GM23248 (cell line): ENCODE measurements at regions not wholly inside any gene's neighbourhood (a gene's known extent, or its start where the extent isn't known, plus 50 kb on each side); places are given as distances from the start of the nearest gene placed in this dataset.

Source experiments
- DNase-seq: peaks from one replicate; pipeline ENCODE4 v3.0.0-alpha.2; 2015
- H2AFZ ChIP-seq: fragments of 200-600 bp; sonication (generic); 2 replicates; pipeline ENCODE4 v1.6.1; 2016; ENCODE audit warnings: antibody characterized with exemption
- H3F3A ChIP-seq: fragments of 200-600 bp; sonication (generic); 2 replicates; pipeline ENCODE4 v1.6.1; 2016; ENCODE audit warnings: mild to moderate bottlenecking, antibody characterized with exemption, mixed run types; ENCODE audit not compliant: insufficient read depth
- H3K27ac ChIP-seq: fragments of 200-600 bp; sonication (generic); 2 replicates; pipeline ENCODE4 v1.5.1; 2016; ENCODE audit warnings: mild to moderate bottlenecking
- H3K27me3 ChIP-seq: fragments of 200-600 bp; sonication (generic); replicated peaks from 2 replicates; pipeline ENCODE4 v1.6.1; 2016; ENCODE audit warnings: mild to moderate bottlenecking; ENCODE audit not compliant: insufficient read depth
- H3K36me3 ChIP-seq: fragments of 200-600 bp; sonication (generic); 2 replicates; pipeline ENCODE4 v1.6.1; 2016; ENCODE audit warnings: low read depth, mild to moderate bottlenecking
- H3K4me1 ChIP-seq: fragments of 200-600 bp; sonication (generic); 2 replicates; pipeline ENCODE4 v1.6.1; 2016; ENCODE audit warnings: mild to moderate bottlenecking; ENCODE audit not compliant: insufficient read depth
- H3K4me2 ChIP-seq: fragments of 200-600 bp; sonication (generic); one replicate; pipeline ENCODE4 v1.6.1; 2016; ENCODE audit warnings: mild to moderate bottlenecking; ENCODE audit not compliant: unreplicated experiment
- H3K4me3 ChIP-seq: fragments of 200-600 bp; sonication (generic); 2 replicates; pipeline ENCODE4 v1.5.1; 2016; ENCODE audit warnings: mild to moderate bottlenecking
- H3K79me2 ChIP-seq: fragments of 200-600 bp; sonication (generic); 2 replicates; pipeline ENCODE4 v1.6.1; 2016; ENCODE audit warnings: mild to moderate bottlenecking; ENCODE audit not compliant: insufficient read depth
- H3K9ac ChIP-seq: fragments of 200-600 bp; sonication (generic); 2 replicates; pipeline ENCODE4 v1.6.1; 2016; ENCODE audit warnings: mild to moderate bottlenecking
- H3K9me2 ChIP-seq: fragments of 200-600 bp; sonication (generic); 2 replicates; pipeline ENCODE4 v1.6.1; 2016; ENCODE audit warnings: mixed run types, mild to moderate bottlenecking, moderate library complexity; ENCODE audit not compliant: insufficient read depth
- H3K9me3 ChIP-seq: fragments of 200-600 bp; sonication (generic); one replicate; pipeline ENCODE4 v1.6.1; 2017; ENCODE audit warnings: low read depth
- H4K20me1 ChIP-seq: fragments of 200-600 bp; sonication (generic); 2 replicates; pipeline ENCODE4 v1.6.0; 2016; ENCODE audit not compliant: insufficient read depth
- EZH2 ChIP-seq: fragments of 200-600 bp; sonication (generic); IDR thresholded peaks from 2 replicates; pipeline ENCODE4 v1.6.1; 2018; ENCODE audit warnings: antibody characterized with exemption, mild to moderate bottlenecking; ENCODE audit not compliant: insufficient read depth, poor library complexity, severe bottlenecking
- EZH2phosphoT487 ChIP-seq: fragments of 200-600 bp; sonication (generic); IDR thresholded peaks from 2 replicates; pipeline ENCODE4 v1.6.1; 2018; ENCODE audit warnings: antibody characterized with exemption, moderate library complexity, mild to moderate bottlenecking, low read depth; ENCODE audit not compliant: insufficient read depth
- WGBS, 2 experiments: methylation state at CpG; one replicate each; pipeline ENCODE4 v1.1.6; 2015 to 2017; ENCODE audit warnings: low lambda C conversion rate in 2 of 2, low coverage in 1 of 2; ENCODE audit errors: missing lambda C conversion rate in 2 of 2; 5-methylcytosine and 5-hydroxymethylcytosine counted together
- in situ Hi-C: fragments of 300-500 bp; cut with MboI; formaldehyde crosslinking; loops from 2 replicates; pipeline ENCODE4 v1.15.0; 2020

DNA sequence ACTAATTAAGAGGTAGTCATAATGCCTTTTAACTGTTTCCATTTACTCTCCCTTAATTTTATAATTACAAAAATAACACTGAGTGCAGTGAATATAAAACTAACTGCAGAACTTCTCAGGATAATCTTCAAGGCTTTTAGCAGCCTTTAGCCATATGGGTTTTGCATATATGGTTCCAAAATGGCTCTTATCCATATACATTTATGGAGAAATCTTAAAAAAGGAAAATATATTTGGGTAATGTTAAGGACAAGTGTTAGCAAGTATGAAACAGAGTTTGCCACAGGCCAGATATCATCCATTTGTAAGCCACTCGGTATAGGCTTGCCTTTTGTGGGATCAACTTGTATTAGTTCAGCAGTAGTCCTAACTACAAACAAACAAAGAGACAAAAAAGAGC lies 423.4 kb downstream of the PDHA2 start:
- in situ Hi-C loops = no loop called here
- TF ChIP-seq EZH2phosphoT487 (no peak), EZH2 (no peak)
- WGBS, 2 experiments = 0% methylated on average over 1 of the region's 1 CpG

GRCh38 chr4:96264941-96265463 lies 425.1 kb downstream of the PDHA2 start:
- in situ Hi-C loops = no loop called here
- Histone ChIP-seq H3K9me2 (no peaks in the 10 kb centered on the region), H3K4me2 (no peak overlapping the region), H3K4me1 (no peaks in the 10 kb centered on the region), H3F3A (no peaks in the 10 kb centered on the region), H3K36me3 (no peaks in the 10 kb centered on the region), H2AFZ (no peak overlapping the region), H3K4me3 (no peak overlapping the region), H3K79me2 (no peaks in the 10 kb centered on the region), H3K27ac (no peak overlapping the region), H4K20me1 (no peaks in the 10 kb centered on the region), H3K27me3 (no peaks in the 10 kb centered on the region), H3K9me3 (no peaks in the 10 kb centered on the region), H3K9ac (no peak overlapping the region)
- no peak for DNase-seq
- TF ChIP-seq EZH2phosphoT487 (no peak), EZH2 (no peak)
- 37 to 46% methylated on average over 2 of the region's 2 CpGs for WGBS, 2 experiments

More for the DNA sequence above, 423.4 kb downstream of the PDHA2 start:
- H3K4me3 ChIP-seq = no peak overlapping the region
- no peaks in the 10 kb centered on the region for H3K36me3 ChIP-seq
- no peak for DNase-seq
- no peak overlapping the region for H3K27ac ChIP-seq
- H2AFZ ChIP-seq = no peak overlapping the region
- H4K20me1 ChIP-seq = no peaks in the 10 kb centered on the region
- H3K79me2 ChIP-seq = no peaks in the 10 kb centered on the region
- H3K4me1 ChIP-seq = no peaks in the 10 kb centered on the region
- no peaks in the 10 kb centered on the region for H3K9me3 ChIP-seq
- no peaks in the 10 kb centered on the region for H3K9me2 ChIP-seq
- no peaks in the 10 kb centered on the region for H3F3A ChIP-seq
- H3K27me3 ChIP-seq = no peaks in the 10 kb centered on the region
- H3K9ac ChIP-seq = no peak overlapping the region
- no peak overlapping the region for H3K4me2 ChIP-seq

DNA sequence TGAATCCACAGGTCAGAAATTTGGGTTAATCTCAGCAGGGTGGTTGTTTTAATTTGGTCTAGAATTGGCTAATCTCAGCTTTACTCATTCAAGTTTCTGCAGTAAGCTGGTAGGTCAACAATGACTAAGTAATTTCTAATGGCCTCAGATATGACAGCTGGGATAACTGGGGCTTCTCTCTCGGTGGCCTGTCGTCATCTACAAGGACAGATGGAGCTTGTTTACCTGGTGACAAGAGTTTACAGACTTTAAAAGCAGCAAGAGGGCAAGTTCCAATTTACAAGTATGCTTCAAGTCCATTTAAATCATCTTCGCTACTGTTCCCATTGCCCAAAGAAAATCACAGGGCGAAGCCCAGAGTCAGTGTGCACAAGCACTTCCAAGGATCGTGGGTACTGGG lies 453.9 kb downstream of the PDHA2 start:
- Histone ChIP-seq H2AFZ (no peak overlapping the region), H3K4me3 (no peak overlapping the region), H3K79me2 (no peaks in the 10 kb centered on the region), H3K9ac (no peak overlapping the region), H4K20me1 (no peaks in the 10 kb centered on the region), H3K27ac (no peak overlapping the region), H3K27me3 (no peaks in the 10 kb centered on the region), H3K4me1 (no peaks in the 10 kb centered on the region), H3K36me3 (no peaks in the 10 kb centered on the region), H3K9me3 (no peaks in the 10 kb centered on the region), H3F3A (no peaks in the 10 kb centered on the region), H3K9me2 (no peaks in the 10 kb centered on the region), H3K4me2 (no peak overlapping the region)
- 14 to 18% methylated on average over 5 of the region's 5 CpGs for WGBS, 2 experiments
- TF ChIP-seq EZH2 (no peak), EZH2phosphoT487 (no peak)
- in situ Hi-C loops = no loop called here
- no peak for DNase-seq

- WGBS, 2 experiments = 7 to 8% methylated on average over 4 of the region's 4 CpGs
- Histone ChIP-seq H3K4me2 (no peak overlapping the region), H3K36me3 (no peaks in the 10 kb centered on the region), H3K27me3 (no peaks in the 10 kb centered on the region), H3K79me2 (no peaks in the 10 kb centered on the region), H3K9ac (no peak overlapping the region), H3K4me3 (no peak overlapping the region), H2AFZ (no peak overlapping the region), H3F3A (no peaks in the 10 kb centered on the region), H3K9me2 (no peaks in the 10 kb centered on the region), H3K4me1 (no peaks in the 10 kb centered on the region), H4K20me1 (no peaks in the 10 kb centered on the region), H3K27ac (no peak overlapping the region), H3K9me3 (no peaks in the 10 kb centered on the region)
- no peak for TF ChIP-seq EZH2
- in situ Hi-C loops = no loop called here
- DNase-seq = no peak
These were observed 455.3 kb downstream of the PDHA2 start for GRCh38 chr4:96295143-96295741.

DNA sequence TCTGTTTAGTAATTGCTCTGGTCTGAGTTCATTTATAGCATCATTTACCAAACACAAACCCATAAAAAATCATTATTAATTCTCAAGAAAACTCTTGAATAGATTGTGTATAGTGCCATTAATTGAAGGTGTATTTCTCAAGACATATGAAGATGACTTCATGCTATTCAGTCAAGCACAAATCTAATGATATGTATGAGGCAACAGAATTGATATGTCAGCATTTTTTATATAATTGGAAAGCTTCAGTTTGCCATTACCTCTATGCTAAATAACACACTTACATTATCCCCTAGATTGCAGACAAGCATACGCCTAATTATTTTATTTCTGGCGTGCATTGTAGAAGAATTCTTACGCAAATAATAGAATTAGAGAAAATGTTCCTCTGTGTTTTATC lies 461.8 kb downstream of the PDHA2 start:
- no peak overlapping the region for H2AFZ ChIP-seq
- H3K4me1 ChIP-seq = no peaks in the 10 kb centered on the region
- H3K79me2 ChIP-seq = no peaks in the 10 kb centered on the region
- WGBS, 2 experiments = 35 to 49% methylated on average over 3 of the region's 3 CpGs
- TF ChIP-seq EZH2phosphoT487 = no peak
- no peak for TF ChIP-seq EZH2
- H3K4me3 ChIP-seq = no peak overlapping the region
- H3K36me3 ChIP-seq = no peaks in the 10 kb centered on the region
- no peaks in the 10 kb centered on the region for H3F3A ChIP-seq
- no peak overlapping the region for H3K4me2 ChIP-seq
- no peaks in the 10 kb centered on the region for H3K9me3 ChIP-seq
- no peak overlapping the region for H3K27ac ChIP-seq
- H3K9me2 ChIP-seq = no peaks in the 10 kb centered on the region
- H3K27me3 ChIP-seq = no peaks in the 10 kb centered on the region
- H4K20me1 ChIP-seq = no peaks in the 10 kb centered on the region
- no peak for DNase-seq
- in situ Hi-C loops = no loop called here
- H3K9ac ChIP-seq = no peak overlapping the region
